ENCODE measurements at regions not wholly inside any gene's neighbourhood (a gene's known extent, or its start where the extent isn't known, plus 50 kb on each side); places are given as distances from the start of the nearest gene placed in this dataset.
"Not testable (repeated sequence)": the region's sequence is repeated elsewhere in the genome, so short reads cannot be mapped to it uniquely, and the experiment has no call there.

DNA sequence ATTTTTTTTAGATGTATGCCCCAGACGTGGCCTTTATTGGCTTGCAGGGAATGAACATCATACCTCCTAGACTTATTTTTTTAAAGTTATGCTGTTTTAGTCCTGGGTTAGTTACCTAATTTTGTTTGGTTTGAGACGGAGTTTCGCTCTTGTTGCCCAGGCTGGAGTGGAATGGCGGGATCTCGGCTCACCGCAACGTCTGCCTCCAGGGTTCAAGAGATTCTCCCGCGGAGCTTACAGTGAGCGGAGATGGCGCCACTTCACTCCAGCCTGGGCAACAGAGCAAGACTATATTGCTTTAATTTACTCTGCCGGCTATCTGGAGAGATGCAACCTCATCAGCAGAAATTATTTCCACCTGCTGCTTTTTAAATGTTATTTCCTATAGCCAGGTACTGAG lies 82.9 kb upstream of the TNK2 start:
- not testable (repeated sequence) for DNase-seq (ENCODE audit: low spot score); H3K27me3 ChIP-seq (ENCODE audit: insufficient read depth); H3K9me3 Mint-ChIP-seq; H4K20me1 ChIP-seq (replicated peaks; ENCODE audit: insufficient read depth); H3K4me2 ChIP-seq; H2AFZ ChIP-seq; H3K4me1 Mint-ChIP-seq; H3K79me2 ChIP-seq (replicated peaks; ENCODE audit: insufficient read depth); H3K36me3 ChIP-seq (ENCODE audit: insufficient read depth); H3K27ac ChIP-seq (ENCODE audit: low read depth); H3K27me3 Mint-ChIP-seq (ENCODE audit: insufficient read depth, low read depth, poor library complexity); H3F3A ChIP-seq (replicated peaks; ENCODE audit: low read depth); H3K4me3 ChIP-seq; ATAC-seq; H3K27ac Mint-ChIP-seq; H3K9me2 ChIP-seq (ENCODE audit: insufficient read depth); H3K36me3 Mint-ChIP-seq (ENCODE audit: low read depth); H3K4me1 ChIP-seq (ENCODE audit: insufficient read depth)
- peak overlapping the region; percentile 70 for H3K4me3 Mint-ChIP-seq

DNA sequence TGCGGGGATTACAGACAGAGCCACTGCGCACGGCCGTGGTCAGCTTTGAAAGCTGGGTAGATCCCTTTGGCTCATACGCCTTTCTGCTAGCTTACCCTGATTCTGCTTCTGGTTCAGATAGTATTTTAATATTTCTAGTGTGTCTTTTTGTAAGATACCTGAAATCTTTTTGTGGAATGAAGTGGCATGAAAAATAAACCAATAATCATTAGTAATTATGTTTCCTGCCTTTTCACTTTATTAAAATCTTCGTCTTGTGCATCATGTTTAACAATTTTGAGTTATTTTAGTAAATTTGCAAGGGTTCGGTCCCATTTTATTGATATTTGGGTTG lies 82.5 kb upstream of the TNK2 start:
- H3K9me2 ChIP-seq (ENCODE audit: insufficient read depth); H4K20me1 ChIP-seq (replicated peaks; ENCODE audit: insufficient read depth); H3F3A ChIP-seq (replicated peaks; ENCODE audit: low read depth); H3K9me3 Mint-ChIP-seq; ATAC-seq; H3K36me3 ChIP-seq (ENCODE audit: insufficient read depth); H3K36me3 Mint-ChIP-seq (ENCODE audit: low read depth); H3K27me3 Mint-ChIP-seq (ENCODE audit: insufficient read depth, low read depth, poor library complexity); H3K27ac ChIP-seq (ENCODE audit: low read depth); H3K4me1 Mint-ChIP-seq; H3K27ac Mint-ChIP-seq; DNase-seq (ENCODE audit: low spot score); H3K27me3 ChIP-seq (ENCODE audit: insufficient read depth); H2AFZ ChIP-seq; H3K4me1 ChIP-seq (ENCODE audit: insufficient read depth); H3K79me2 ChIP-seq (replicated peaks; ENCODE audit: insufficient read depth): not testable (repeated sequence)
- H3K4me3 Mint-ChIP-seq = peak overlapping the region; percentile 70
- Histone ChIP-seq H3K4me2 (peak overlapping the region; percentile 65; the same call in 1 of the 2 replicates), H3K4me3 (peak overlapping the region; percentile 65)

DNA sequence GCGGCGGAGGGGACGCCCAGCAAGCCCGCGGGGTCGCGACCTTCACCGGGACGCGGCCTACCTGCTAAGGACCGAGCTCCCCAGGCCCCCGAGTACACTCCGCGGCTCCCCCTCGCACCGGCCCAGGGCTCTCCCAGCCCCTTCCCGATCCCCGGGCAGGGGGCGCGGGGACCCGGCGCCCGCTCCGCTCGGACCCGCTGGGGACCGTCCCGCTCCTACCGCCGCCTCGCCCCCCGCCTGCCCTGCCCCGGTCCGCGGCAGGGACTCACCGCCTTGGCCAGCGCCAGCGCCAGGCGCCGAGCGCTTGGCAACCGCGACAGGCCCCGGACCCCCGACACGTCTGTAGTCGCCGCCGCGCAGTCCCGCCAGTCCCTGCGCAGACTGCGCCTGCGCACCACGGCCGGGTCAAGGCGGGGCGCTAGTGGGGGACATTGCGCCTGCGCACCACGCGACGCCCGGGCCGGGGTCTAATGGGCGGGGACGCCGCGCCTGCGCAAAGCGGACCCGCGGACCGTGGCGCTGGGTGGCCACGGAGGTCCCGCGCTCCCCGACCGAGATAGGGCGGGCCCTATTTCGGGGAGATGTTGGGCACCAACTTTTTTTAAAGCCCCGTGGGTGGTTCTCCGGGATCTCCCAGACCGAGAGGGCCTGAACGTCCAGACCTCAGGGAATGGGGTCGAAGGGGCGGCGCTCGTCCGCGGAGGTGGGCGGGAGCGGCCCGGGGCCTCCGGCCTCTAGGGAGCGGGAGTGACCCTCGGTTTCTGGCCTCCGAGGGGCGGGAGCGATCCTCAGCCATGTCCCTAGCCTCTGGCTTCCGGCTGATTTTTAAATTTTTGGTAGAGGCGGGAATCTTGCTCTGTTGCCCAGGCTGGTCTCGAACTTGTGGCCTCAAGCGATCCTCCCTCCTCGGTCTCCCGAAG lies 81.8 kb upstream of the TNK2 start:
- not testable (repeated sequence) for H3K36me3 Mint-ChIP-seq (ENCODE audit: low read depth); H3K9me3 Mint-ChIP-seq; H3K36me3 ChIP-seq (ENCODE audit: insufficient read depth); H4K20me1 ChIP-seq (replicated peaks; ENCODE audit: insufficient read depth); H3K79me2 ChIP-seq (replicated peaks; ENCODE audit: insufficient read depth); H3K27ac ChIP-seq (ENCODE audit: low read depth); H3K27me3 ChIP-seq (ENCODE audit: insufficient read depth); H3K9me2 ChIP-seq (ENCODE audit: insufficient read depth); H3F3A ChIP-seq (replicated peaks; ENCODE audit: low read depth); H3K4me1 ChIP-seq (ENCODE audit: insufficient read depth); H3K27ac Mint-ChIP-seq; H2AFZ ChIP-seq; H3K27me3 Mint-ChIP-seq (ENCODE audit: insufficient read depth, low read depth, poor library complexity); H3K4me1 Mint-ChIP-seq
- TF ChIP-seq POLR2AphosphoS5 (IDR thresholded peaks at IDR 0.05; ENCODE audit: low read depth) = peak; percentile 69
- DNase-seq (ENCODE audit: low spot score) (peak; percentile 74), ATAC-seq (peak; percentile 87)
- Histone ChIP-seq H3K4me3 (peak overlapping the region; percentile 65), H3K4me2 (peak overlapping the region; percentile 65; the same call in 1 of the 2 replicates)
- peak overlapping the region; percentile 70 for H3K4me3 Mint-ChIP-seq

DNA sequence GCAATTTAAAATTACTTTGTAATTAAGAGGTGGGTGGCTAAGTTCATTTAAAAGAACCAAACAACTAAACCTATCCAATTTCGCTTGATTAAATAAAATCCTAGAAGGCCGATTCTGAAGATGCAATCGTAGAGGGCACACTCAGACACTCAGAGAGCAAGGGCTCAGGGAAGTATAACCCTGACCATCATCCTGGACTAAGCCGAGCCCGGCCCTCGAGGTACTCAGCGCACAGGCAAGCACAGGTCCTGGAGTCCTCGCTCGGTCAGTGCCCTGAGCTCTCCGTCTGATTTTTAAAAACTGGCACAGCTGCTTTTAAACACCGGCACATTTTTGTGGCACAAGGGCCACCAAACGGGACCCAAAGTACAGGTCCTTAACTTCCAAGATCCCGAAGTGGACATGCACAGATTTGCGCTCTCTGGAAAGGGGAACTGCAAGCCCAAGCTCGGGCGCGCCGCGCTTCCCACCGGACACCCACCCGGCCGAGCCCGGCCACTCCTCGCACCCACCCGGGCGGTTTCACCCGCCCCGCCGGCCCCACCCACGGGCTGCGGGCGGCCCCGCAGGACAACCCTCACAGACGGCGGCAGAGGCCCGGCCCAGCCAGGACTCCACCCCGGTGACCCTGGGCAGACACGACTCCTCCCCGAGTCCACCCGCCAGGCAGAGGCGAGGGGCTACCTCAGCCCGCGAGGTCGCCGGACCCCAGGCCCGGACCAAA lies 81.0 kb upstream of the TNK2 start:
- not testable (repeated sequence) for H4K20me1 ChIP-seq (replicated peaks; ENCODE audit: insufficient read depth); H3K27me3 ChIP-seq (ENCODE audit: insufficient read depth); H3K79me2 ChIP-seq (replicated peaks; ENCODE audit: insufficient read depth); H3K4me1 Mint-ChIP-seq; H3K36me3 Mint-ChIP-seq (ENCODE audit: low read depth); H3K27ac Mint-ChIP-seq; DNase-seq (ENCODE audit: low spot score); H3K27ac ChIP-seq (ENCODE audit: low read depth); H3K4me1 ChIP-seq (ENCODE audit: insufficient read depth); H3K9me3 Mint-ChIP-seq; H2AFZ ChIP-seq; H3K36me3 ChIP-seq (ENCODE audit: insufficient read depth); H3K27me3 Mint-ChIP-seq (ENCODE audit: insufficient read depth, low read depth, poor library complexity); H3F3A ChIP-seq (replicated peaks; ENCODE audit: low read depth); H3K9me2 ChIP-seq (ENCODE audit: insufficient read depth)
- peak; percentile 59 for ATAC-seq
- peak overlapping the region; percentile 65; the same call in 1 of the 2 replicates for H3K4me3 ChIP-seq
- 0 out of 2 replicates have a peak overlapping the region, but pooled peaks have one; percentile 51 for H3K4me2 ChIP-seq
- H3K4me3 Mint-ChIP-seq = peak overlapping the region; percentile 42; the same call in 1 of the 3 replicates

DNA sequence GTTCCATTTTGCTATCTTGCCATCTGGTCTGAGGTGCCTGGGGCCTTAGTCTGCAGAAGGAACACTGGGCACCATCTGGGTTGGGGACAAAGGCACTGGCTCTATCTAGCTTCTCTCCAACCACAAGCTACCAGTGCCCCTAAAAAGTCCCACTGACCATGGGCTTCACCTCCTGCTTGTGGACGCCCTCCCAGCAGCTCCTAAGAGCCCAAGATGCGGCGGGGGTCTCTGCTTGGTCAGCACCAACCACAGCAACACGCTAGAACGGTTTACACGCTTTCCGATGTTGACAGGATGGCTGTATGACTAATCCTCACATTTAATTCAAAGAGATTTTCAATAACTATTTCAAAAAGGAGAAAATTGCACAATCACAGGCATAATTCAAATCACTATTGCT lies 80.4 kb upstream of the TNK2 start:
- H3K9me2 ChIP-seq (ENCODE audit: insufficient read depth); ATAC-seq; H3K36me3 ChIP-seq (ENCODE audit: insufficient read depth); H3K4me1 Mint-ChIP-seq; H3F3A ChIP-seq (replicated peaks; ENCODE audit: low read depth); H3K9me3 Mint-ChIP-seq; H3K27ac Mint-ChIP-seq; DNase-seq (ENCODE audit: low spot score); H3K4me1 ChIP-seq (ENCODE audit: insufficient read depth); H3K27ac ChIP-seq (ENCODE audit: low read depth); H3K27me3 ChIP-seq (ENCODE audit: insufficient read depth); H4K20me1 ChIP-seq (replicated peaks; ENCODE audit: insufficient read depth); H3K27me3 Mint-ChIP-seq (ENCODE audit: insufficient read depth, low read depth, poor library complexity); H3K36me3 Mint-ChIP-seq (ENCODE audit: low read depth); H2AFZ ChIP-seq; H3K79me2 ChIP-seq (replicated peaks; ENCODE audit: insufficient read depth): not testable (repeated sequence)
- Histone ChIP-seq H3K4me2 (0 out of 2 replicates have a peak overlapping the region, but pooled peaks have one; percentile 51), H3K4me3 (0 out of 2 replicates have a peak overlapping the region, but pooled peaks have one; percentile 32)
- peak overlapping the region; percentile 42; the same call in 2 of the 3 replicates for H3K4me3 Mint-ChIP-seq

DNA sequence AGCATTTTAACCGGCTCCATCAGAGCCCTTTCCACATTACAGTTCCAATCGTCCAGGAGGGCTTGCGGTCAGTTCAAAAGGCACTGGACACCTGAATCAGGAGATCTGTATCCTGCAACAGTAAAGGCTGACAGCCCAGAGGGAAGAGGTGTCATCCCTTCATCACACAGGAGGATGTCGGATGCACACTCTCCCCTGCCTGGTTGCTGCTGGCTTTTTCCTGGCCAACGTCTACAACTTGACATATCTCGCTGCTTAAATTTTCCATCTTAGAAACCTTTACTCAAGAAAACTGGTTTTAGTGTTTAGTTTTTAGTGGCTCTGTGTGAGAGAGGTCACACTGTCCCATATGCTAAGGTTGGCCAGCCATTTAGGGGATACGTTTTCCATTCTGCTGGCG lies 78.7 kb upstream of the TNK2 start:
- H4K20me1 ChIP-seq (replicated peaks; ENCODE audit: insufficient read depth); DNase-seq (ENCODE audit: low spot score); H3K27ac ChIP-seq (ENCODE audit: low read depth); ATAC-seq; H3K4me3 Mint-ChIP-seq; H3K4me2 ChIP-seq; H3K27me3 Mint-ChIP-seq (ENCODE audit: insufficient read depth, low read depth, poor library complexity); H3K36me3 ChIP-seq (ENCODE audit: insufficient read depth); H3K9me2 ChIP-seq (ENCODE audit: insufficient read depth); H3K27ac Mint-ChIP-seq; H3K4me1 Mint-ChIP-seq; H3K79me2 ChIP-seq (replicated peaks; ENCODE audit: insufficient read depth); H3F3A ChIP-seq (replicated peaks; ENCODE audit: low read depth); H3K4me3 ChIP-seq; H3K9me3 Mint-ChIP-seq; H2AFZ ChIP-seq; H3K27me3 ChIP-seq (ENCODE audit: insufficient read depth); H3K4me1 ChIP-seq (ENCODE audit: insufficient read depth): not testable (repeated sequence)
- H3K36me3 Mint-ChIP-seq (ENCODE audit: low read depth) = peaks cover 12% of the 10 kb centered on the region

Data from GM23338 (cell line).